Stomach smooth muscle (tissue), 2 donors: ENCODE measurements at regions not wholly inside any gene's neighbourhood (a gene's known extent, or its start where the extent isn't known, plus 50 kb on each side); places are given as distances from the start of the nearest gene placed in this dataset.
"Not testable (repeated sequence)": the region's sequence is repeated elsewhere in the genome, so short reads cannot be mapped to it uniquely, and the experiment has no call there.

Experiments
- H3K27ac ChIP-seq: one replicate; pipeline ENCODE4 v1.7.0; 2013; ENCODE audit warnings: mild to moderate bottlenecking, low read length, inconsistent platforms
- H3K27me3 ChIP-seq, 2 donors: one replicate each; pipeline ENCODE4 v1.7.0; 2013; ENCODE audit warnings: low read length in 2 of 2; ENCODE audit not compliant: insufficient read depth in 2 of 2, control insufficient read depth in 1 of 2
- H3K36me3 ChIP-seq, 2 donors: one replicate each; pipeline ENCODE4 v1.7.0; 2013; ENCODE audit warnings: low read length in 2 of 2; ENCODE audit not compliant: control insufficient read depth in 2 of 2, insufficient read depth in 2 of 2
- H3K4me1 ChIP-seq: one replicate; pipeline ENCODE4 v1.7.0; 2013; ENCODE audit warnings: low read length; ENCODE audit not compliant: control insufficient read depth, insufficient read depth
- H3K4me3 ChIP-seq, 2 donors: one replicate each; pipeline ENCODE4 v1.7.0; 2013; ENCODE audit warnings: low read length in 2 of 2
- H3K9ac ChIP-seq, 2 donors: one replicate each; pipeline ENCODE4 v1.7.0; 2013; ENCODE audit warnings: low read length in 2 of 2, mild to moderate bottlenecking in 1 of 2
- H3K9me3 ChIP-seq, 2 donors: one replicate each; pipeline ENCODE4 v1.7.0; 2013; ENCODE audit warnings: low read length in 2 of 2; ENCODE audit not compliant: control insufficient read depth in 2 of 2
- donor health status: healthy.
- donor health status: Pancreatic carcinoma.

DNA sequence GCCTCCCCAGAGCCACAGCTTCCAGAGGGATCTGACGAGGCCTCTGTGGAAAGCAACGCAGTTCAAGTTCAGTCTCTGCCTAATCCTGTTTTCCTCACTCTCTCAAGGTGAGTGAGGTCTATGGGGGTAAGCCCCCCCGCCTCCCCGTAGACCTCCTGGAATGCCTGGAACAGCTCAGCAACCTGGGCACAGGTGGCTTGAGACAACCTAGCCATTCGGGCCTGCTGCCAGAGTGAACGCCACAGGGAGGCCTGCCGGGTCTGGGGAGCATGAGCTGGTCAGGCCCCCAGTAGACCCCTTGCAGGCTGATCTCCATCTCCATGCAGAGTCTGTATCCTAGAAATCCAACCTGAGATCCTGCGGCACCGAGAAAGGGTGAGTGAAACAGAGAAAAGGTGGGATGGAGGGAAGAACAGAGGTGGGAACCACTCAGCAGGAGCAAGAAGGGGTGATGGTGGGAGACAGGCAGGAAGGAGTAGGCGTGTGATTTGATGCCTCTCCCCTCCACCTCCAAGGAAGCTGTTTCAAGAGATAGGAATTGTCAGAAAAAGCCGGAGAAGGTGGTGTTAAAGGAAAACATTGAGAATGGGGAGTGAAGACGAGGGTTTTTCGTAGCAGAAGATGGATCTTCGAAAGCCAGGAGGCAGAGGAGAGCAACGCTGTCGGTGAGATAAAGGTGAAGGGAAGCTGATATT, 123.1 kb upstream of the PRMT8 start:
- H3K36me3 ChIP-seq, result no peaks in the 10 kb centered on the region
- H3K27me3 ChIP-seq, result peaks cover 29 to 31% of the 10 kb centered on the region in 2 donors
- H3K27ac ChIP-seq, result no peak overlapping the region
- no peaks in the 10 kb centered on the region for H3K9me3 ChIP-seq
- no peak overlapping the region for H3K4me3 ChIP-seq
- peaks cover 9% of the 10 kb centered on the region for H3K4me1 ChIP-seq
- no peak overlapping the region for H3K9ac ChIP-seq

DNA sequence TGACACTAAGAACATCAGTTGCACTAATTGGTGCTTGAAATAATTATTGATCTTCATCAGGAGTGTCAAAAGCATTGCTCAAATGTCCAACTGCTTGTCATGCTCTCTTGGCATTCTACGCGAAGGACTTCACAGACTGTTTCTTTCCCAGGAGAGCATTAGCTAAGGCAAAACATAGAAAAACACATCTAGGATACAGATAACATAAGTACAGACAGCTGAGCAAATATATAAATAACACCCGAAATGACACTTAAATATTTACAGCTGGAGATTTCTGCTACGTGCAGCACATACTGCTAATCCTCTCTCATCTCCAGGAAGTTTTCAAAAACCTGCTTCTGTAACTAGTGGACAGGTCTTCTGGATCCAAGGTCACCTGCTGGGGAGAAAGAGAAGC, 120.0 kb upstream of the PRMT8 start:
- no peaks in the 10 kb centered on the region for H3K9me3 ChIP-seq
- H3K4me3 ChIP-seq, result no peak overlapping the region
- peaks cover 2% of the 10 kb centered on the region for H3K4me1 ChIP-seq
- no peak overlapping the region for H3K27ac ChIP-seq
- no peaks in the 10 kb centered on the region for H3K36me3 ChIP-seq
- peaks cover 2 to 8% of the 10 kb centered on the region in 2 donors for H3K27me3 ChIP-seq
- H3K9ac ChIP-seq, result no peak overlapping the region

DNA sequence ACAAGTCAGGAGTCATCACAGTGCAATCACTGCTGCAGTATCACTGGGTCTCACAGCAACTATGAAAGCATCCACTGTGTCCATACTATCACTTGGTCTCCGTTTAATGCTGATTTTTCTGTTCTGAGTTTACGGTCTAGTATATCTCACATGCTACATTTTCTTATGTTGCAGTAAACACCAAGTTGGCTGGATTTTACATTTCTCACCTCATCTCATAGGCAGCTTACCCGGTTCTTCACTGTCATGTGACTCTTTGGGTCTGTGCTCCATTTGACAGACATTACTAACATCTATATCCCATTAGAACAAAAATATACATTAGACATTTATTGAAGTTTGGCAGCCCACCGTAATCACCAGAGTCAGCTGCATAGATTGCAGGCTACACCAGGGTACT, 115.7 kb upstream of the PRMT8 start:
- Histone ChIP-seq H3K9me3 (no peaks in the 10 kb centered on the region), H3K9ac (no peak overlapping the region), H3K27ac (no peak overlapping the region), H3K4me1 (no peaks in the 10 kb centered on the region), H3K4me3 (no peak overlapping the region), H3K36me3 (no peaks in the 10 kb centered on the region), H3K27me3 (no peaks in the 10 kb centered on the region)

DNA sequence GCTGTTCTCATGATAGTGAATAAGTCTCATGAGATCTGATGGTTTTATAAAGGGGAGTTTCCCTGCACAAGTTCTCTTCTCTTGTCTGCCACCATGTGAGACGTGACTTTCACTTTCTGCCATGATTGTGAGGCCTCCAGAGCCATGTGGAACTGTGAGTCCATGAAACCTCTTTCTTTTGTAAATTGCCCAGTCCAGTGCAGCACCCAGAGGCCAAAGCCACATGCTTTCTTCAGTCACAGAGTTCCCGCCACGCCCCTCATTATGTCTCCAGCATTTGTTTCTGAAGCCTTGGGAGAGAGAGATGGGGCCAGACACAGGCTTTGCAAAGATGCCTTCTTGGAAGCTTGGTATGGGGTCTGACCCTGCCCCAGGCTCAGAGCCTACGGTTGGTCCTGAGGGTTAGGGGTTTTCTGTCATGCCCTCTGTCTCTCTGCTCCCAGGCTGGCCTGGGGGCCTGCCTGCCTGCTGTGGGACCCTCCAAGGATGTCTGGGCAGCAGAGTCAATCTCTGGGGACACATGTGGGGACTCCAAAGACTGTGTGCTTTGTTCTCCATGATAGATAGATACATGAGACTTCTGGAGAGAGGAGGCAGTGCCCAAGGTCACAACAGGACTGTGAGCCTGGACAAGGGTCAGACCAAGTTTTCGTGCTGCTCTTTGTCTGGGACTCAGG, 114.1 kb upstream of the PRMT8 start:
- Histone ChIP-seq H3K27me3 (no peaks in the 10 kb centered on the region), H3K9me3 (no peaks in the 10 kb centered on the region), H3K4me1 (peaks cover 12% of the 10 kb centered on the region), H3K9ac (no peak overlapping the region), H3K4me3 (no peak overlapping the region), H3K27ac (no peak overlapping the region), H3K36me3 (no peaks in the 10 kb centered on the region)

DNA sequence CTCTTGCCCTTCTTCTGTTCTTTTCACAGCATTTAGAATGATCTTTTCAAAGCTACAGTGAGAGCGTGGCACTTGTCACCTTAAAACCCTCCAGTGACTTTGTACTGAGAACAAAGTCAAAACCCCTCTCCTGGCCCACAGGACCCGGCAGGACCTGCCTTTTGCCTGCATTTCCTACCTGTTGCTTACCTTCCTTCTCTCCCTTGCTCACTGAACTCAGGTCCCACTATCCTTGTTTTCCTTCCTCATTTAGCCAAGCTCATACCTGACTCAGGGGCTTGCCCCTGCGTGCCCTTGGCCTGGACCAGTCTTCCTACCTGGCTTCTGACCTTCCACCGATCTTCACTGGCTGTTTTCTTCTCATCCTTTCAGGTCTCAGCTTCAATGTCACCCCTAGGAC, 112.3 kb upstream of the PRMT8 start:
- no peak overlapping the region for H3K4me3 ChIP-seq
- H3K9ac ChIP-seq, result no peak overlapping the region
- no peaks in the 10 kb centered on the region for H3K36me3 ChIP-seq
- H3K4me1 ChIP-seq, result peaks cover 12% of the 10 kb centered on the region
- H3K27me3 ChIP-seq, result no peaks in the 10 kb centered on the region
- no peaks in the 10 kb centered on the region for H3K9me3 ChIP-seq
- no peak overlapping the region for H3K27ac ChIP-seq

DNA sequence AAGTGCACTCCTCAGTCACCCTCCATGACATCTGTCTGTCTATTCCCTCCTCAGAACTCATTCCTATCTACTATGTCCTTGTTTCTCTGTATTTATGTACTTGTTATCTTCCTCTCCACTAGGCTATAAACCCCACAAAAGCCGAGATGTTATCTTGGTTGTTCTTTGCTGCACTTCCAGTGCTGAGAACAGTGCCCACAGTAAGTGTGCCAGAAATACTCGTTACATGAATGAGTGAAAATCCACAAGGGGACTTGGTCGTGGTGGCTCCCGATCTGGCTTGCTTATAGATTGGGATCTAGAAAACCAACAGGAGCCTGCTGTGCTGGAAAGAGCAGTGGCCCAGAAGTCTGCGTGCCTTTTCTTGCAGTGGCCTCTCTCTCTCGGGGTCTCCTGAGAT, 111.9 kb upstream of the PRMT8 start:
- H3K27ac ChIP-seq, result no peak overlapping the region
- H3K4me3 ChIP-seq, result no peak overlapping the region
- no peaks in the 10 kb centered on the region for H3K27me3 ChIP-seq
- H3K9me3 ChIP-seq, result no peaks in the 10 kb centered on the region
- H3K9ac ChIP-seq, result no peak overlapping the region
- no peaks in the 10 kb centered on the region for H3K36me3 ChIP-seq
- H3K4me1 ChIP-seq, result peaks cover 12% of the 10 kb centered on the region

DNA sequence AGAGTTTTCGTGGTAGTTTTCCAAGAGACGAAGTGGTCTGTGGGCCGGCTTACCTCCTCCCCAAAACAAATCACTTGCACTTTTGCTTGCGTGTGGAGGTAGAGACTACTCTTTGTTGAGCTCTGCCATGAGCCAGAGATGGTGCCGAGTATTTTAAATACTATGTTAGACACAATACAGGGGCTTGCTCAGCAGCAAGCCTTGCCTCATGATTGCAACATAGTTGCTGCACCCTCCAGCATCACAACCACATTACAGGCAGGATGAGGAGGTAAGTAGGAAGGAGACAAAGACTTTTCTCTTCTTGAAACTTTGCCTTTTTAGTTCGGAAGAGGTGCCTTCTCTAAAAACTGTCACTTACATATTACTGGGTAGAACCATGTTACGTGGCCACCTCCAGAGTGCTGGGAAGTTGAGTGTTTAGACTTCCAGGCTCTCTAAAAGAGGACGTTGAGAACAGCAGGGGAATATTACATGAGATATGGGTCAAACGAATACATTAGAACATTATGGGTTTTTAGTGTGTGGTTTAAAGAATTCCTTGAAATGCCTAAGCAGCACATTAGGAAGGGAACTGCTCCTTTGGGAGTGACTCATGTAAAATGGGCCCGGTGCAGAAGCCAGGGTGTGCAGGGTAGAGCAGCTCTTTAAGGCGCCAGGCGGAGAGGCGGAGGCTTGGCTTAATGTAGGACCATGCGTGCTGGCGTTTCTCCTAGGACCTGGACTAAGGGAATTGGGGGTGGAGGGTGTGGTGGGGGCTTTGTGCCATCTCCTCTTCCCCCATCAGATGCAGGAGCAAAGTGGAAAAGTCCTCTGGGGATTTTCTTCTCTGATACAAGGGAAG, 110.6 kb upstream of the PRMT8 start:
- Histone ChIP-seq H3K36me3 (no peaks in the 10 kb centered on the region), H3K9ac (no peak overlapping the region), H3K4me3 (peak overlapping the region in 1 of 2 donors; percentile 15), H3K27me3 (no peaks in the 10 kb centered on the region), H3K9me3 (no peaks in the 10 kb centered on the region), H3K27ac (no peak overlapping the region), H3K4me1 (peaks cover 12% of the 10 kb centered on the region)

DNA sequence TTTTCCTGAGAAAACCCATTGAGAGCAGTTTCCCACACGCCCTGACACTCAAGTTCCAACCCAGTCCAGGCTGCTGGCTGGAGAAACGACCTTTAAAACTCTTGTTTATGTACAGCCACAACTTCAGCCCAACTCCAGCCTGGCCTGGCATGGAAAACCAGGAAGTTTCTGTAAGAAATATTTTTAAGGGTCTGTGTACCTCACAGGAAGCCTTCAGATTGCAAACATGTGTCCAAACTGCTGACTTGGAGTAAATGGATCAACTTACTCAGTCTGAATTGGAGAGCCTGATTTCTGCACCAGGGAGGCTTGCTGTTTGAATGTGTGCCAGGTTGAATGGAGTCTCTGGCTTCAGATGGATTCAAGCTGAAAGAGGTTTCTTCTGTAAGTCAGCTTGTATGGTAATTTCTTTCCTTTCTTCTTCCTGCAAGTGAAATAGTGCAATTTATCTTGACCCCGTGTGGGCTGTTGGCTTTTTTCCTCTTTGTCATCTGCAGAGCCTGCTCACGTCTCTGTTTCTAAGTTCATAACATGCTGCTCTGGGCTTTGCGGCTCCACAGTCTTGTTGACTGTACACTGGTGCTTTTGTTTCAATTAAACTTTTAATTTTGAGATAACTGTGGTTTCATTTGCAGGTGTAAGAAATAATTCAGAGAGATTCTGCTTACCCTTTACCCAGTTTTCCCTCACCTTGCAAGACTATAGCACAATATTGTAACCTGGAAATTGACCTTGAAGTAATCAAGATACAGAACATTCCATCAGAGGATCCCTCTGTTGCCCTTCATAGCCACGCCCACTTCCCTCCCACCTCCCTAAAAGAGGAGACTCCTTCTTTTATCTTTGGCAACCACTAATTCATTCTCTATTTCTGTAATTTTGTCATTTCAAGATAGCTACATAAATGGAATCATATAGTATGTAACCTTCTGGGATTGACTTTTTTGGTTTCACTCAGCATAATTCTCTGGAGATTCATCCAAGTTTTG, 109.7 kb upstream of the PRMT8 start:
- no peak overlapping the region for H3K27ac ChIP-seq
- H3K4me1 ChIP-seq, result peaks cover 12% of the 10 kb centered on the region
- no peaks in the 10 kb centered on the region for H3K9me3 ChIP-seq
- H3K27me3 ChIP-seq, result no peaks in the 10 kb centered on the region
- H3K36me3 ChIP-seq, result no peaks in the 10 kb centered on the region
- H3K4me3 ChIP-seq, result peak overlapping the region in 1 of 2 donors; percentile 15
- H3K9ac ChIP-seq, result no peak overlapping the region

DNA sequence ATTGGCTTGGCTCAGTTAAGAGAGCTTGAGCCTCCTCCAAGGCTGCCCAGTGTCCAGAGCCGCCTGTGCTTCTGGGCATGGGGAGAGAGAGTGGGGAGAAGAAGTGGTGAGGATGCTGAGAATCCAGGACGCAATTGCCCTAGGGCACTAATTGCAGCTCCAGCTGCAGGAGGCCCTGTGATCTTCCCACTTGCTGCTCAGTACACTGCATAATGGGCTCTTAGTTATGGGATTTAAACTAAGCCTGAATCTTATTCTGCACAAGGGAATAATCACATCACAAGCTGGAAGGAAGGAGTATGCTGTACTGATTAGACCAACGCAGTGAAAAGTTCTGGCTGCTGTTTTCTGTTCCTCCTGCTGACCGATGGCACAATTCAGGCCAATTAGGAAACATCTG, 101.0 kb upstream of the PRMT8 start:
- Histone ChIP-seq H3K9ac (no peak overlapping the region), H3K36me3 (no peaks in the 10 kb centered on the region), H3K27me3 (peaks cover 4 to 5% of the 10 kb centered on the region in 2 donors), H3K4me3 (no peak overlapping the region), H3K27ac (no peak overlapping the region), H3K9me3 (peaks cover 0 to 5% of the 10 kb centered on the region in 2 donors), H3K4me1 (no peaks in the 10 kb centered on the region)

DNA sequence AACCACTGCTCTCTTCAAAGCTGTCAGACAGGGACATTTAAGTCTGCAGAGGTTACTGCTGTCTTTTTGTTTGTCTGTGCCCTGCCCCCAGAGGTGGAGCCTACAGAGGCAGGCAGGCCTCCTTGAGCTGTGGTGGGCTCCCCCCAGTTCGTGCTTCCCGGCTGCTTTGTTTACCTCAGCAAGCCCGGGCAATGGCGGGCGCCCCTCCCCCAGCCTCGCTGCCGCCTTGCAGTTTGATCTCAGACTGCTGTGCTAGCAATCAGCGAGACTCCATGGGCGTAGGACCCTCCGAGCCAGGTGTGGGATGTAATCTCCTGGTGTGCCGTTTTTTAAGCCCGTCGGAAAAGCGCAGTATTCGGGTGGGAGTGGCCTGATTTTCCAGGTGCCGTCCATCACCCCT, 93.4 kb upstream of the PRMT8 start:
- peaks cover 10 to 13% of the 10 kb centered on the region in 2 donors for H3K27me3 ChIP-seq
- not testable (repeated sequence) for H3K36me3 ChIP-seq, H3K9me3 ChIP-seq, H3K4me3 ChIP-seq, H3K9ac ChIP-seq, H3K4me1 ChIP-seq, H3K27ac ChIP-seq
